SK-N-SH treated with all-trans-retinoic acid at 6 μM for 48 hours (cell line): ENCODE measurements at regions not wholly inside any gene's neighbourhood (a gene's known extent, or its start where the extent isn't known, plus 50 kb on each side); places are given as distances from the start of the nearest gene placed in this dataset.

Experiments
- ATAC-seq: fragments of 200-7000 bp; cut with Tn5 transposase; 3 replicates; pipeline ENCODE4 v1.9.1; 2020; ENCODE audit warnings: mild to moderate bottlenecking, moderate library complexity
- ARNTL ChIP-seq: fragments of 450-650 bp; formaldehyde crosslinking; IDR thresholded peaks from 2 replicates; pipeline ENCODE4 v1.5.0; 2020; ENCODE audit warnings: low read depth, mild to moderate bottlenecking, moderate library complexity, borderline replicate concordance
- BACH2 ChIP-seq: fragments of 250-450 bp; sonication (Bioruptor Pico); IDR thresholded peaks from 2 replicates; pipeline ENCODE4 v1.9.0; 2021; ENCODE audit warnings: mild to moderate bottlenecking, borderline replicate concordance
- CREB5 ChIP-seq: fragments of 250-450 bp; sonication (Bioruptor Pico); IDR thresholded peaks from 2 replicates; pipeline ENCODE4 v1.5.1; 2020; ENCODE audit warnings: low read depth, mild to moderate bottlenecking, moderate library complexity
- CSDC2 ChIP-seq: fragments of 250-450 bp; sonication (Bioruptor Pico); IDR thresholded peaks from 2 replicates; pipeline ENCODE4 v1.5.0; 2020; ENCODE audit warnings: mild to moderate bottlenecking, moderate library complexity
- ESRRG ChIP-seq: fragments of 250-450 bp; sonication (Bioruptor Pico); IDR thresholded peaks from 2 replicates; pipeline ENCODE4 v1.6.1; 2021; ENCODE audit warnings: mild to moderate bottlenecking
- GLIS3 ChIP-seq: fragments of 250-450 bp; sonication (Bioruptor Pico); IDR thresholded peaks from 2 replicates; pipeline ENCODE4 v1.5.0; 2020; ENCODE audit warnings: mild to moderate bottlenecking, moderate library complexity
- ISL1 ChIP-seq: fragments of 250-450 bp; sonication (Bioruptor Pico); IDR thresholded peaks from 2 replicates; pipeline ENCODE4 v2.1.2; 2022; ENCODE audit warnings: mild to moderate bottlenecking, moderate library complexity
- OSR1 ChIP-seq: fragments of 250-450 bp; sonication (Bioruptor Pico); IDR thresholded peaks from 2 replicates; pipeline ENCODE4 v1.8.0; 2022; ENCODE audit warnings: moderate library complexity, mild to moderate bottlenecking, inconsistent platforms
- PATZ1 ChIP-seq: fragments of 250-450 bp; sonication (Bioruptor Pico); IDR thresholded peaks from 2 replicates; pipeline ENCODE4 v1.8.0; 2020; ENCODE audit warnings: mild to moderate bottlenecking, moderate library complexity, borderline replicate concordance
- PPARA ChIP-seq: fragments of 250-450 bp; sonication (Bioruptor Pico); IDR thresholded peaks from 2 replicates; pipeline ENCODE4 v1.5.0; 2020; ENCODE audit warnings: mild to moderate bottlenecking, borderline replicate concordance
- RARB ChIP-seq: fragments of 250-450 bp; sonication (Bioruptor Pico); IDR thresholded peaks from 2 replicates; pipeline ENCODE4 v1.8.0; 2021; ENCODE audit warnings: mild to moderate bottlenecking, moderate library complexity
- SNAI2 ChIP-seq: fragments of 250-450 bp; sonication (Bioruptor Pico); IDR thresholded peaks from 2 replicates; pipeline ENCODE4 v1.5.0; 2020; ENCODE audit warnings: mild to moderate bottlenecking, moderate library complexity
- TCF4 ChIP-seq: fragments of 250-450 bp; sonication (Bioruptor Pico); IDR thresholded peaks from 2 replicates; pipeline ENCODE4 v1.8.0; 2021; ENCODE audit warnings: mild to moderate bottlenecking, moderate library complexity, borderline replicate concordance
- TOX ChIP-seq: fragments of 250-450 bp; sonication (Bioruptor Pico); IDR thresholded peaks from 2 replicates; pipeline ENCODE4 v1.8.0; 2021; ENCODE audit warnings: mild to moderate bottlenecking, moderate library complexity, borderline replicate concordance
- ZC3H10 ChIP-seq: fragments of 250-450 bp; sonication (Bioruptor Pico); IDR thresholded peaks from 2 replicates; pipeline ENCODE4 v1.5.1; 2021; ENCODE audit warnings: mild to moderate bottlenecking, moderate library complexity
- ZFP3 ChIP-seq: fragments of 250-450 bp; sonication (Bioruptor Pico); IDR thresholded peaks from 2 replicates; pipeline ENCODE4 v1.5.0; 2020; ENCODE audit warnings: mild to moderate bottlenecking, moderate library complexity
- ZFP30 ChIP-seq: fragments of 450-650 bp; formaldehyde crosslinking; IDR thresholded peaks from 2 replicates; pipeline ENCODE4 v1.5.0; 2022; ENCODE audit warnings: mild to moderate bottlenecking, moderate library complexity
- ZNF565 ChIP-seq: fragments of 450-650 bp; formaldehyde crosslinking; conservative IDR thresholded peaks from 2 replicates; pipeline ENCODE4 v1.5.0; 2020; ENCODE audit warnings: low read depth, mild to moderate bottlenecking, moderate library complexity
- ZNF70 ChIP-seq: fragments of 450-650 bp; formaldehyde crosslinking; IDR thresholded peaks from 2 replicates; pipeline ENCODE4 v1.5.0; 2020; ENCODE audit warnings: mild to moderate bottlenecking, moderate library complexity
- ZNF8 ChIP-seq: fragments of 450-650 bp; formaldehyde crosslinking; IDR thresholded peaks from 2 replicates; pipeline ENCODE4 v1.5.0; 2020; ENCODE audit warnings: mild to moderate bottlenecking, moderate library complexity
- TF ChIP-seq, protein P1 (sequence below): fragments of 250-450 bp; sonication (Bioruptor Pico); IDR thresholded peaks from 2 replicates; pipeline ENCODE4 v1.5.1; 2021; ENCODE audit warnings: mild to moderate bottlenecking, moderate library complexity
- TF ChIP-seq, protein P2 (sequence below): fragments of 250-450 bp; sonication (Bioruptor Pico); IDR thresholded peaks from 2 replicates; pipeline ENCODE4 v1.5.0; 2020; ENCODE audit warnings: mild to moderate bottlenecking, moderate library complexity
- TF ChIP-seq, protein P3 (sequence below): fragments of 250-450 bp; sonication (Bioruptor Pico); IDR thresholded peaks from 2 replicates; pipeline ENCODE4 v1.8.0; 2021; ENCODE audit warnings: low read depth, mild to moderate bottlenecking, moderate library complexity, borderline replicate concordance

DNA sequence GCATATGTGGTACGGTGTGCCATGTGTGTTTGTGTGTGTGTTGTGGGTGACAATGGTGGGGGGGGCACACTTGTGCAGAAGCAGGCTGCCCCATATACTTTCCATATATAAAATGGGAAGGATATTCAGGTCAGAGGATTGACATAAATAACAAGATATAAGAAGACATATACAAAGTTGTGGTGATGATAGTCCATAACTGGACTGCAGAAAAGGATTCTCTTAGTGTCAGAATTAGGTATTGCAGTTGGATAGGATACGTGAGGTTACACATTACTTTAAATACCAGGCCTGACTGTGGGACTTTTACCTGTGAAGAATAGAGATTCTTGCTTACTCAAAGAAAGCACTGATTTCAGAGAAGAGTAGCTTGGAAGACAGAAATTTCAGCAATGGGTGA lies 1260.3 kb downstream of the EPHA7 start (continued):
- TF ChIP-seq ZFP3 (no peak), TOX (CRISPR knock-in tag) (no peak), ZNF8 (CRISPR knock-in tag) (no peak), ZFP30 (CRISPR knock-in tag) (no peak), ESRRG (CRISPR knock-in tag) (no peak), GLIS3 (CRISPR knock-in tag) (no peak), SNAI2 (CRISPR knock-in tag) (no peak)
- TF ChIP-seq, protein P1, sequence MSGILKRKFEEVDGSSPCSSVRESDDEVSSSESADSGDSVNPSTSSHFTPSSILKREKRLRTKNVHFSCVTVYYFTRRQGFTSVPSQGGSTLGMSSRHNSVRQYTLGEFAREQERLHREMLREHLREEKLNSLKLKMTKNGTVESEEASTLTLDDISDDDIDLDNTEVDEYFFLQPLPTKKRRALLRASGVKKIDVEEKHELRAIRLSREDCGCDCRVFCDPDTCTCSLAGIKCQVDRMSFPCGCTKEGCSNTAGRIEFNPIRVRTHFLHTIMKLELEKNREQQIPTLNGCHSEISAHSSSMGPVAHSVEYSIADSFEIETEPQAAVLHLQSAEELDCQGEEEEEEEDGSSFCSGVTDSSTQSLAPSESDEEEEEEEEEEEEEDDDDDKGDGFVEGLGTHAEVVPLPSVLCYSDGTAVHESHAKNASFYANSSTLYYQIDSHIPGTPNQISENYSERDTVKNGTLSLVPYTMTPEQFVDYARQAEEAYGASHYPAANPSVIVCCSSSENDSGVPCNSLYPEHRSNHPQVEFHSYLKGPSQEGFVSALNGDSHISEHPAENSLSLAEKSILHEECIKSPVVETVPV (CRISPR knock-in tag), result no peak

GRCh38 chr6:92150553-92150952 lies 1268.8 kb downstream of the EPHA7 start:
- no peak for ATAC-seq
- no peak for TF ChIP-seq ESRRG (CRISPR knock-in tag)
- TF ChIP-seq RARB (CRISPR knock-in tag), result no peak
- TF ChIP-seq ZFP30 (CRISPR knock-in tag), result no peak
- no peak for TF ChIP-seq TCF4 (CRISPR knock-in tag)
- no peak for TF ChIP-seq OSR1 (CRISPR knock-in tag)
- no peak for TF ChIP-seq ZNF8 (CRISPR knock-in tag)

DNA sequence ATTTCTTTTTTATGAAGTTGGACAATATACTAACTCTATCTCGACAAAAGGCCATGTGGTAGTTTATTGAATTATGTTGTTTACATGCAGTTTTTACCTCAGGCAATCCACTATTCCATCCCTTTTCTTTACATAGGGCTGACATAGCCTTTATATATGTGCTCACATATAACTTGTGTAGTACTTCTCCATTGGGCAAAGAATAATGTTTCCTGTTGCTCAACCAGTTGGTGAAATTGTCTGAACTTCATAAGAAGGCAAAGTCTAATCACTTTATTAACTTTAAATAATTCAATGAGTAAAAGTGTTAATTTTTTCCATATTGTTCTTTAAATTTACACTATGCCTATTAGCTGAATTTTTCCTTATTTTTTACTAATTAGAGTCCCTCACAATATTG lies 1272.1 kb downstream of the EPHA7 start:
- TF ChIP-seq TOX (CRISPR knock-in tag) (no peak), RARB (CRISPR knock-in tag) (no peak), PPARA (CRISPR knock-in tag) (no peak), ZNF70 (CRISPR knock-in tag) (no peak), ZNF8 (CRISPR knock-in tag) (no peak), ZNF565 (CRISPR knock-in tag) (no peak), GLIS3 (CRISPR knock-in tag) (no peak), OSR1 (CRISPR knock-in tag) (no peak), CREB5 (CRISPR knock-in tag) (no peak), ESRRG (CRISPR knock-in tag) (no peak), ZFP30 (CRISPR knock-in tag) (no peak), ZFP3 (no peak), SNAI2 (CRISPR knock-in tag) (no peak), BACH2 (no peak), ISL1 (no peak), TCF4 (CRISPR knock-in tag) (no peak), CSDC2 (CRISPR knock-in tag) (no peak), ARNTL (CRISPR knock-in tag) (no peak)
- TF ChIP-seq, protein P2, sequence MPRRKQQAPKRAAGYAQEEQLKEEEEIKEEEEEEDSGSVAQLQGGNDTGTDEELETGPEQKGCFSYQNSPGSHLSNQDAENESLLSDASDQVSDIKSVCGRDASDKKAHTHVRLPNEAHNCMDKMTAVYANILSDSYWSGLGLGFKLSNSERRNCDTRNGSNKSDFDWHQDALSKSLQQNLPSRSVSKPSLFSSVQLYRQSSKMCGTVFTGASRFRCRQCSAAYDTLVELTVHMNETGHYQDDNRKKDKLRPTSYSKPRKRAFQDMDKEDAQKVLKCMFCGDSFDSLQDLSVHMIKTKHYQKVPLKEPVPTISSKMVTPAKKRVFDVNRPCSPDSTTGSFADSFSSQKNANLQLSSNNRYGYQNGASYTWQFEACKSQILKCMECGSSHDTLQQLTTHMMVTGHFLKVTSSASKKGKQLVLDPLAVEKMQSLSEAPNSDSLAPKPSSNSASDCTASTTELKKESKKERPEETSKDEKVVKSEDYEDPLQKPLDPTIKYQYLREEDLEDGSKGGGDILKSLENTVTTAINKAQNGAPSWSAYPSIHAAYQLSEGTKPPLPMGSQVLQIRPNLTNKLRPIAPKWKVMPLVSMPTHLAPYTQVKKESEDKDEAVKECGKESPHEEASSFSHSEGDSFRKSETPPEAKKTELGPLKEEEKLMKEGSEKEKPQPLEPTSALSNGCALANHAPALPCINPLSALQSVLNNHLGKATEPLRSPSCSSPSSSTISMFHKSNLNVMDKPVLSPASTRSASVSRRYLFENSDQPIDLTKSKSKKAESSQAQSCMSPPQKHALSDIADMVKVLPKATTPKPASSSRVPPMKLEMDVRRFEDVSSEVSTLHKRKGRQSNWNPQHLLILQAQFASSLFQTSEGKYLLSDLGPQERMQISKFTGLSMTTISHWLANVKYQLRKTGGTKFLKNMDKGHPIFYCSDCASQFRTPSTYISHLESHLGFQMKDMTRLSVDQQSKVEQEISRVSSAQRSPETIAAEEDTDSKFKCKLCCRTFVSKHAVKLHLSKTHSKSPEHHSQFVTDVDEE (CRISPR knock-in tag), result no peak
- TF ChIP-seq, protein P3, sequence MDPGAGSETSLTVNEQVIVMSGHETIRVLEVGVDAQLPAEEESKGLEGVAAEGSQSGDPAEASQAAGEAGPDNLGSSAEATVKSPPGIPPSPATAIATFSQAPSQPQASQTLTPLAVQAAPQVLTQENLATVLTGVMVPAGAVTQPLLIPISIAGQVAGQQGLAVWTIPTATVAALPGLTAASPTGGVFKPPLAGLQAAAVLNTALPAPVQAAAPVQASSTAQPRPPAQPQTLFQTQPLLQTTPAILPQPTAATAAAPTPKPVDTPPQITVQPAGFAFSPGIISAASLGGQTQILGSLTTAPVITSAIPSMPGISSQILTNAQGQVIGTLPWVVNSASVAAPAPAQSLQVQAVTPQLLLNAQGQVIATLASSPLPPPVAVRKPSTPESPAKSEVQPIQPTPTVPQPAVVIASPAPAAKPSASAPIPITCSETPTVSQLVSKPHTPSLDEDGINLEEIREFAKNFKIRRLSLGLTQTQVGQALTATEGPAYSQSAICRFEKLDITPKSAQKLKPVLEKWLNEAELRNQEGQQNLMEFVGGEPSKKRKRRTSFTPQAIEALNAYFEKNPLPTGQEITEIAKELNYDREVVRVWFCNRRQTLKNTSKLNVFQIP, result no peak
- no peak for ATAC-seq

DNA sequence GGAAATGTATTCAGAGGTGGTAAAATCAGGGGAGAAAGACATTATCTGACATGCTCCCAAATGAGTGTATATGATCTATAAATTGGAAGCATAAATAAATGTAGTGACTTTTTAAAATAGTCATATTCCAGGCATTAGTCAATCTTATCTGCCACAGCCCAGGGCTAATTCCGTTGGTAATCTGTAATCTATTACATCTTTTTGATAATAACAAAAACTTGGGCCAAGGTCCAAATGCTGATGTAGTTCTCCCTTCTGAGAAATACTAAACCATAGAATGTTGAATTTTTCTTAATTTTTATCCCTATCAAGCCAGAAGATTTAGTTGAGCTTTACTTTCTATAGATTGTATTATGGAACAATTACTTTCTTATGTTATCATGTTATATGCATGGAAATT lies 1279.8 kb downstream of the EPHA7 start:
- TF ChIP-seq ZNF565 (CRISPR knock-in tag) (no peak), ESRRG (CRISPR knock-in tag) (no peak), ARNTL (CRISPR knock-in tag) (no peak), TCF4 (CRISPR knock-in tag) (no peak), OSR1 (CRISPR knock-in tag) (no peak), PATZ1 (CRISPR knock-in tag) (no peak), ZC3H10 (CRISPR knock-in tag) (no peak), TOX (CRISPR knock-in tag) (no peak), GLIS3 (CRISPR knock-in tag) (no peak), ZFP3 (no peak), ZNF70 (CRISPR knock-in tag) (no peak), ISL1 (no peak)
- TF ChIP-seq, protein P3, result no peak
- TF ChIP-seq, all 23 proteins: peak for 0

More for the DNA sequence above, 1279.8 kb downstream of the EPHA7 start:
- no peak for ATAC-seq
